K562 (cell line): ENCODE measurements at regions not wholly inside any gene's neighbourhood (a gene's known extent, or its start where the extent isn't known, plus 50 kb on each side); places are given as distances from the start of the nearest gene placed in this dataset.

Experiments
- CAMTA2 ChIP-seq: fragments of 250-450 bp; sonication (Bioruptor Pico); conservative IDR thresholded peaks from 2 replicates; pipeline ENCODE4 v1.5.1; 2022
- EZH2 ChIP-seq: IDR thresholded peaks from 2 replicates; pipeline ENCODE4 v1.6.1; 2012; ENCODE audit warnings: low read depth, mild to moderate bottlenecking, inconsistent platforms, low read length, borderline replicate concordance
- GABPA ChIP-seq: fragments of 200-800 bp; sonication (Bioruptor generic); conservative IDR thresholded peaks from 2 replicates; pipeline ENCODE4 v1.6.1; 2016; ENCODE audit warnings: low read depth, missing genetic modification characterization, missing compliant biosample characterization
- HIVEP1 ChIP-seq: fragments of 250-450 bp; sonication (Bioruptor Pico); IDR thresholded peaks from 2 replicates; pipeline ENCODE4 v1.4.0; 2020; ENCODE audit warnings: mild to moderate bottlenecking
- NFE2L1 ChIP-seq: fragments of 450-650 bp; IDR thresholded peaks from 2 replicates; pipeline ENCODE4 v1.6.1; 2016; ENCODE audit warnings: missing genetic modification characterization, low read depth, mild to moderate bottlenecking, missing compliant biosample characterization, moderate library complexity, borderline replicate concordance
- NR2C2 ChIP-seq, 2 experiments: fragments of 200-800 bp in 1 of 2; sonication (Bioruptor generic) in 1 of 2; sonication (generic) in 1 of 2; formaldehyde crosslinking in 1 of 2; IDR thresholded peaks; 2 replicates each; pipeline versions ENCODE4 v1.6.1 to v1.8.0; 2016 to 2022; ENCODE audit warnings: mild to moderate bottlenecking in 1 of 2, missing compliant biosample characterization in 1 of 2, missing genetic modification characterization in 1 of 2, missing genetic modification reagents in 1 of 2
- PHB ChIP-seq: fragments of 250-450 bp; sonication (Bioruptor Pico); IDR thresholded peaks from 2 replicates; pipeline ENCODE4 v1.5.0; 2021
- PTTG1 ChIP-seq: fragments of 450-650 bp; IDR thresholded peaks from 2 replicates; pipeline ENCODE4 v1.6.1; 2016; ENCODE audit warnings: low read depth, mild to moderate bottlenecking, missing genetic modification characterization, missing compliant biosample characterization
- RAD21 ChIP-seq, 2 experiments: fragments of 250-450 bp in 1 of 2; fragments of 450-650 bp in 1 of 2; sonication (Bioruptor Pico) in 1 of 2; formaldehyde crosslinking in 1 of 2; IDR thresholded peaks in 1 of 2; conservative IDR thresholded peaks in 1 of 2; 2 replicates each; pipeline versions ENCODE4 v1.4.0 to v1.8.0; 2020 to 2022; ENCODE audit warnings: mild to moderate bottlenecking in 2 of 2, moderate library complexity in 1 of 2
- RBM17 ChIP-seq: fragments of 200-400 bp; formaldehyde crosslinking; IDR thresholded peaks from 2 replicates; pipeline ENCODE4 v1.6.1; 2017; ENCODE audit warnings: low read depth, mild to moderate bottlenecking, low read length, borderline replicate concordance
- RBM22 ChIP-seq: fragments of 200-400 bp; formaldehyde crosslinking; IDR thresholded peaks from 2 replicates; pipeline ENCODE4 v1.6.1; 2018; ENCODE audit warnings: low read length, low read depth; ENCODE audit not compliant: poor library complexity, severe bottlenecking
- SNIP1 ChIP-seq: fragments of 450-650 bp; IDR thresholded peaks from 2 replicates; pipeline ENCODE4 v1.7.1; 2017; ENCODE audit warnings: low read depth, mild to moderate bottlenecking
- SPI1 ChIP-seq: IDR thresholded peaks from 2 replicates; pipeline ENCODE4 v1.6.1; 2011; ENCODE audit warnings: low read depth, low read length, control low read depth, borderline replicate concordance
- TOE1 ChIP-seq, 2 experiments: fragments of 450-650 bp in 1 of 2; sonication (generic) in 1 of 2; formaldehyde crosslinking in 1 of 2; IDR thresholded peaks; 2 replicates each; pipeline versions ENCODE4 v1.7.1 to v1.8.0; 2016 to 2022; ENCODE audit warnings: borderline replicate concordance in 2 of 2, mild to moderate bottlenecking in 2 of 2, antibody characterized with exemption in 1 of 2, inconsistent platforms in 1 of 2, low read depth in 1 of 2, missing genetic modification reagents in 1 of 2, moderate library complexity in 1 of 2
- ZC3H8 ChIP-seq: fragments of 450-650 bp; IDR thresholded peaks from 2 replicates; pipeline ENCODE4 v1.6.1; 2017
- ZNF444 ChIP-seq: fragments of 250-450 bp; sonication (Bioruptor Pico); IDR thresholded peaks from 2 replicates; pipeline ENCODE4 v1.4.0; 2020; ENCODE audit warnings: mild to moderate bottlenecking, moderate library complexity
- TF ChIP-seq, protein P1 (sequence below): fragments of 450-650 bp; IDR thresholded peaks from 2 replicates; pipeline ENCODE4 v1.7.0; 2016; ENCODE audit warnings: borderline replicate concordance
- TF ChIP-seq, protein P2 (sequence below): IDR thresholded peaks from 3 replicates; pipeline ENCODE4 v1.6.1; 2011; ENCODE audit warnings: borderline replicate concordance, mild to moderate bottlenecking; ENCODE audit not compliant: insufficient read length, insufficient read depth
- TF ChIP-seq, protein P3 (sequence below): fragments of 450-650 bp; IDR thresholded peaks from 2 replicates; pipeline ENCODE4 v1.6.1; 2017; ENCODE audit warnings: antibody characterized with exemption
- TF ChIP-seq, protein P4 (sequence below), 3 experiments: fragments of 200-800 bp in 1 of 3; sonication (Bioruptor generic) in 1 of 3; sonication (generic) in 1 of 3; formaldehyde crosslinking in 1 of 3; IDR thresholded peaks; 2 replicates each; pipeline versions ENCODE4 v1.6.1 to v1.8.0; 2016 to 2022; ENCODE audit warnings: mild to moderate bottlenecking in 2 of 3, missing compliant biosample characterization in 2 of 3, missing genetic modification characterization in 2 of 3, missing genetic modification reagents in 1 of 3

DNA sequence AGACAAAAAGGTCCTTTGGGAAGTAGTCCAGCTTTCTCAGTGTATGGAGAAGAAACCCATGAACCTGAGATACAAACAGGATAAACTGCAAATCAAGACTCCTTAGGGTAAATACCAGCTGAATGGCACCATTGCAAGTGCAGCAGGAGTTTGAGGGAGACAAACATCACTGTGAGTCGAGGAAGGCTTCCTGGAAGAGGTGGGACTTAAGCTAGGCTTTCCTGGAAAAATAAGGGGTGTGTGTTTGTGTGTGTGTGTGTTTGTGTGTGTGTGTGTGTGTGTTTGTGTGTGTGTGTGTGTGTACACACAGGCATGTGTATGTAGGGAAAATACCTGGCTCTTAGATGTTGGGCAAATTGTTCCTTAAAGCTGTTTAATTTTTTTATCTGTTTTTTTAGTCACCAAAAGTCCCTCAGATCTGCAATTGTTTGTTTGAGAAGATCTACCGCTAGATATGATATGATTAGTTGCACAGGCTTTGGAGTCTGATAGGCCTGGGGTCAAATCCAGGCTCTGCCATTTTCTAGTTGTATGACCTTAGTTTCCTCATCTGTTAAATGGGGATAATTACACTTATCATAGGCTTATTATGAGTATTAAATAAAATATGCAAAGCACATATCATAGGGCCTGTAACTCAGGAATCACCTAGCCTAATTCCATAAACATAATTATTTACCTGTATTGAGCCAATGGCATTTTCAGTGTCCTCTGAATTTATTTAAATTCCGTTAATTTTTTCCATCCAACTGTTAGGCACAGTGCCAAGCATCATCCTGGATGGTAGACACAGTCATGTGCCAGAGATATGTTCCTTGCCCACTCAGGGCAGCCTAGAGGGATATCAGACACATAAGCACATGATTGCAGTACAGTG lies 85.6 kb upstream of the EED start (continued):
- TF ChIP-seq, protein P1, sequence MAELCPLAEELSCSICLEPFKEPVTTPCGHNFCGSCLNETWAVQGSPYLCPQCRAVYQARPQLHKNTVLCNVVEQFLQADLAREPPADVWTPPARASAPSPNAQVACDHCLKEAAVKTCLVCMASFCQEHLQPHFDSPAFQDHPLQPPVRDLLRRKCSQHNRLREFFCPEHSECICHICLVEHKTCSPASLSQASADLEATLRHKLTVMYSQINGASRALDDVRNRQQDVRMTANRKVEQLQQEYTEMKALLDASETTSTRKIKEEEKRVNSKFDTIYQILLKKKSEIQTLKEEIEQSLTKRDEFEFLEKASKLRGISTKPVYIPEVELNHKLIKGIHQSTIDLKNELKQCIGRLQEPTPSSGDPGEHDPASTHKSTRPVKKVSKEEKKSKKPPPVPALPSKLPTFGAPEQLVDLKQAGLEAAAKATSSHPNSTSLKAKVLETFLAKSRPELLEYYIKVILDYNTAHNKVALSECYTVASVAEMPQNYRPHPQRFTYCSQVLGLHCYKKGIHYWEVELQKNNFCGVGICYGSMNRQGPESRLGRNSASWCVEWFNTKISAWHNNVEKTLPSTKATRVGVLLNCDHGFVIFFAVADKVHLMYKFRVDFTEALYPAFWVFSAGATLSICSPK, result no peak
- TF ChIP-seq NR2C2 (CRISPR knock-in tag; IDR thresholded peaks at IDR 0.05) (no peak), NR2C2 (tag; IDR thresholded peaks at IDR 0.05) (peak; percentile 43), EZH2 (no peak), NFE2L1 (no peak), GABPA (tag) (no peak), SNIP1 (no peak), TOE1 (IDR thresholded peaks at IDR 0.05; ENCODE audit: borderline replicate concordance) (peak; percentile 83), TOE1 (CRISPR knock-in tag; IDR thresholded peaks at IDR 0.05; ENCODE audit: borderline replicate concordance, low read depth) (no peak; the same call in 1 of the 2 replicates), CAMTA2 (CRISPR knock-in tag) (no peak), HIVEP1 (CRISPR knock-in tag) (no peak), RBM17 (no peak), SPI1 (no peak), RBM22 (no peak), PTTG1 (no peak), ZNF444 (CRISPR knock-in tag) (no peak), RAD21 (CRISPR knock-in tag; conservative IDR thresholded peaks at IDR 0.05 in 1 of 2, IDR thresholded peaks at IDR 0.05 in 1 of 2) (no peak; a peak in 2 of 4 replicates), PHB (CRISPR knock-in tag) (no peak), ZC3H8 (no peak)
- TF ChIP-seq, protein P2, sequence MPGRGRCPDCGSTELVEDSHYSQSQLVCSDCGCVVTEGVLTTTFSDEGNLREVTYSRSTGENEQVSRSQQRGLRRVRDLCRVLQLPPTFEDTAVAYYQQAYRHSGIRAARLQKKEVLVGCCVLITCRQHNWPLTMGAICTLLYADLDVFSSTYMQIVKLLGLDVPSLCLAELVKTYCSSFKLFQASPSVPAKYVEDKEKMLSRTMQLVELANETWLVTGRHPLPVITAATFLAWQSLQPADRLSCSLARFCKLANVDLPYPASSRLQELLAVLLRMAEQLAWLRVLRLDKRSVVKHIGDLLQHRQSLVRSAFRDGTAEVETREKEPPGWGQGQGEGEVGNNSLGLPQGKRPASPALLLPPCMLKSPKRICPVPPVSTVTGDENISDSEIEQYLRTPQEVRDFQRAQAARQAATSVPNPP, result no peak
- TF ChIP-seq, protein P3, sequence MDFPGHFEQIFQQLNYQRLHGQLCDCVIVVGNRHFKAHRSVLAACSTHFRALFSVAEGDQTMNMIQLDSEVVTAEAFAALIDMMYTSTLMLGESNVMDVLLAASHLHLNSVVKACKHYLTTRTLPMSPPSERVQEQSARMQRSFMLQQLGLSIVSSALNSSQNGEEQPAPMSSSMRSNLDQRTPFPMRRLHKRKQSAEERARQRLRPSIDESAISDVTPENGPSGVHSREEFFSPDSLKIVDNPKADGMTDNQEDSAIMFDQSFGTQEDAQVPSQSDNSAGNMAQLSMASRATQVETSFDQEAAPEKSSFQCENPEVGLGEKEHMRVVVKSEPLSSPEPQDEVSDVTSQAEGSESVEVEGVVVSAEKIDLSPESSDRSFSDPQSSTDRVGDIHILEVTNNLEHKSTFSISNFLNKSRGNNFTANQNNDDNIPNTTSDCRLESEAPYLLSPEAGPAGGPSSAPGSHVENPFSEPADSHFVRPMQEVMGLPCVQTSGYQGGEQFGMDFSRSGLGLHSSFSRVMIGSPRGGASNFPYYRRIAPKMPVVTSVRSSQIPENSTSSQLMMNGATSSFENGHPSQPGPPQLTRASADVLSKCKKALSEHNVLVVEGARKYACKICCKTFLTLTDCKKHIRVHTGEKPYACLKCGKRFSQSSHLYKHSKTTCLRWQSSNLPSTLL, result 0 out of 2 replicates have a peak, but pooled peaks have one; percentile 23
- TF ChIP-seq, protein P4, sequence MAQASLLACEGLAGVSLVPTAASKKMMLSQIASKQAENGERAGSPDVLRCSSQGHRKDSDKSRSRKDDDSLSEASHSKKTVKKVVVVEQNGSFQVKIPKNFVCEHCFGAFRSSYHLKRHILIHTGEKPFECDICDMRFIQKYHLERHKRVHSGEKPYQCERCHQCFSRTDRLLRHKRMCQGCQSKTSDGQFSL (CRISPR knock-in tag; IDR thresholded peaks at IDR 0.05), result no peak
- TF ChIP-seq, protein P4 (tag; IDR thresholded peaks at IDR 0.05), result no peak
